SK-N-SH treated with all-trans-retinoic acid at 6 μM for 48 hours (cell line): ENCODE measurements at regions not wholly inside any gene's neighbourhood (a gene's known extent, or its start where the extent isn't known, plus 50 kb on each side); places are given as distances from the start of the nearest gene placed in this dataset.

ENCODE experiments used
- CSDC2 ChIP-seq: fragments of 250-450 bp; sonication (Bioruptor Pico); IDR thresholded peaks from 2 replicates; pipeline ENCODE4 v1.5.0; 2020; ENCODE audit warnings: mild to moderate bottlenecking, moderate library complexity
- OSR1 ChIP-seq: fragments of 250-450 bp; sonication (Bioruptor Pico); IDR thresholded peaks from 2 replicates; pipeline ENCODE4 v1.8.0; 2022; ENCODE audit warnings: moderate library complexity, mild to moderate bottlenecking, inconsistent platforms
- ZNF565 ChIP-seq: fragments of 450-650 bp; formaldehyde crosslinking; conservative IDR thresholded peaks from 2 replicates; pipeline ENCODE4 v1.5.0; 2020; ENCODE audit warnings: low read depth, mild to moderate bottlenecking, moderate library complexity
- TF ChIP-seq, protein P1 (sequence below): fragments of 250-450 bp; sonication (Bioruptor Pico); IDR thresholded peaks from 2 replicates; pipeline ENCODE4 v1.8.0; 2020; ENCODE audit warnings: mild to moderate bottlenecking, moderate library complexity, borderline replicate concordance

DNA sequence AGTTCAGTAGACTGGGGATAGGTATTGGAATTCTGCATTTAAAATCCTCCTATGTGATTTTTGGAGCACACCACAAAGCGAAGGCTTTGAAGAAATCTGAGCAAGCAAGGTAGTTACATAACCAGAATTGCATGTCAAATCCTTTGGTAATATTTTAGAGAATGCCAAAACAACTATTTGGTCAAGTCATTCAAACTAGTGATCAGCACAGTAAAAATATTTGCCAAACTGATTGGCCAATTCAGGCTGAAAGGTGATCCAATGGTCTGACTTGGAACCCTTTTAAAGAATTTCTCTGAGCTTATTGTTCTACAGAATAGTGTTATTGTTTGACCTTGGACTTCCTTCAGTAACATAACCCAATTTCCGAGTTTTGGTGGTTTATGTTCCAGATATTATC is 214.2 kb upstream of the ETAA1 start:
- TF ChIP-seq CSDC2 (CRISPR knock-in tag) (no peak), ZNF565 (no peak), OSR1 (CRISPR knock-in tag) (no peak)
- TF ChIP-seq, protein P1, sequence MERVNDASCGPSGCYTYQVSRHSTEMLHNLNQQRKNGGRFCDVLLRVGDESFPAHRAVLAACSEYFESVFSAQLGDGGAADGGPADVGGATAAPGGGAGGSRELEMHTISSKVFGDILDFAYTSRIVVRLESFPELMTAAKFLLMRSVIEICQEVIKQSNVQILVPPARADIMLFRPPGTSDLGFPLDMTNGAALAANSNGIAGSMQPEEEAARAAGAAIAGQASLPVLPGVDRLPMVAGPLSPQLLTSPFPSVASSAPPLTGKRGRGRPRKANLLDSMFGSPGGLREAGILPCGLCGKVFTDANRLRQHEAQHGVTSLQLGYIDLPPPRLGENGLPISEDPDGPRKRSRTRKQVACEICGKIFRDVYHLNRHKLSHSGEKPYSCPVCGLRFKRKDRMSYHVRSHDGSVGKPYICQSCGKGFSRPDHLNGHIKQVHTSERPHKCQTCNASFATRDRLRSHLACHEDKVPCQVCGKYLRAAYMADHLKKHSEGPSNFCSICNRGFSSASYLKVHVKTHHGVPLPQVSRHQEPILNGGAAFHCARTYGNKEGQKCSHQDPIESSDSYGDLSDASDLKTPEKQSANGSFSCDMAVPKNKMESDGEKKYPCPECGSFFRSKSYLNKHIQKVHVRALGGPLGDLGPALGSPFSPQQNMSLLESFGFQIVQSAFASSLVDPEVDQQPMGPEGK (CRISPR knock-in tag), result no peak
